GM12891 (cell line): ENCODE measurements at regions not wholly inside any gene's neighbourhood (a gene's known extent, or its start where the extent isn't known, plus 50 kb on each side); places are given as distances from the start of the nearest gene placed in this dataset.

Experiments used
- POLR2A ChIP-seq: IDR thresholded peaks from 2 replicates; pipeline ENCODE4 v1.6.1; 2011; ENCODE audit warnings: low read depth, low read length, control low read depth
- POLR2AphosphoS5 ChIP-seq: IDR thresholded peaks from 2 replicates; pipeline ENCODE4 v1.6.1; 2011; ENCODE audit warnings: low read depth, low read length, control low read depth

GRCh38 chr4:154961263-154961662 lies 180.2 kb downstream of the RBM46 start:
- TF ChIP-seq POLR2A (no peak), POLR2AphosphoS5 (no peak)
